ENCODE measurements at regions not wholly inside any gene's neighbourhood (a gene's known extent, or its start where the extent isn't known, plus 50 kb on each side); places are given as distances from the start of the nearest gene placed in this dataset.

DNA sequence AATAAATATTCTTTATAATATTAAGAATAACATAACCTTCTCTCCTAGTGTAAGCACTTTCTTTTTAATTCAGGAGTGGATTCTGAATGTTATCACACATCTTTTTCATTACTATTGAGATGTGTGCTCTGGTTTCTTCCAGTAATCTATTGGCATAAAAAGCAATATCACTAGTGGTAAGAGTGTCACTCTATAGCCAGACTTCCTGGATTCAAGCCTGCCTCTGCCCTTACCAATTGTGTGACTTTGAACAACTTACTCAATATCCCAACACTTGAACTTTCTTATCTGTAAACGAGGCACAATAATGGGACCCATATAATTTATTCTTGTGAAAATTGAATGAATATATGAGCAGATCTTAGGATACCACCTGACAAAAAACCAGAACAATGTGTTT lies 71.0 kb downstream of the SEM1 start:
- DNase-seq (ENCODE audit: low read depth in 4 of 4, low spot score in 1 of 4) = no peak

DNA sequence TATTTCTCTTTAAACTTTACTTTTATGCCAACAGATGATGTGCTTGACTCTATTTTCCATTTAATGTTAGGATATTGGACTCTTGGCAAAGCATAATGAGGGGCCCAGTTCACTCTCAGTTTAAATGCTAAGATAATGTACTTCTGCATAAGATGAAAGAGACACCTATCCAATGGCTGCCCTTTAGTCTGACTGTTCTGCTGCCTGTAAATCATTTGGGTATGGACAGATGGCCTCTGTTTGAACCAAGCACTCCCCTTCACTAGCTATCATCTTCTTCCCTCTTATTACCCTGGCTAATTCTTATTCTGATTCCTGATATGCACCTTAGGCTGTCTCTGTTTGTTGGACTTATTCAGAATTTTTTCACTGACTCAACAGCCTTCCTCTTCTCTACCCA lies 72.1 kb downstream of the SEM1 start:
- DNase-seq (ENCODE audit: low read depth in 4 of 4, low spot score in 1 of 4) = no peak

DNA sequence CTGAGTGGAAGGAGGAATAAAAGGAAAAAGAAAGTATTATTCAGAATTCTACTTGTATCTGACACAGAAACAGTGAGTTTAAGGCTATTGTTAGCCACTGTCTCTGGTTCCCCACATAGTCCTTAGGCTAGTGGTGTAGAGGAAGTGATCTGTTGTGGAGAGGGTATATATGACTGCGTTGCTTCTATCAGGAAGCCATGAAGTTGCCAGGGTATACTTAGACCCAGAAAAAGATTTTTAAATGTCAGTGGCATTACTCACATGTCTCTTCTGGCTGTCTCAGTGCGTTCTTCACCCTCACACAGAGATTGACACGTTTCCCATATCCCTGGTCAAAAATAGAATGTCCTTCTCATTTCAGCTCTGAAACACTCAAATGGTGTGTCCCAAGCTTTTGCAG lies 72.7 kb downstream of the SEM1 start:
- no peak for DNase-seq (ENCODE audit: low read depth in 4 of 4, low spot score in 1 of 4)

DNA sequence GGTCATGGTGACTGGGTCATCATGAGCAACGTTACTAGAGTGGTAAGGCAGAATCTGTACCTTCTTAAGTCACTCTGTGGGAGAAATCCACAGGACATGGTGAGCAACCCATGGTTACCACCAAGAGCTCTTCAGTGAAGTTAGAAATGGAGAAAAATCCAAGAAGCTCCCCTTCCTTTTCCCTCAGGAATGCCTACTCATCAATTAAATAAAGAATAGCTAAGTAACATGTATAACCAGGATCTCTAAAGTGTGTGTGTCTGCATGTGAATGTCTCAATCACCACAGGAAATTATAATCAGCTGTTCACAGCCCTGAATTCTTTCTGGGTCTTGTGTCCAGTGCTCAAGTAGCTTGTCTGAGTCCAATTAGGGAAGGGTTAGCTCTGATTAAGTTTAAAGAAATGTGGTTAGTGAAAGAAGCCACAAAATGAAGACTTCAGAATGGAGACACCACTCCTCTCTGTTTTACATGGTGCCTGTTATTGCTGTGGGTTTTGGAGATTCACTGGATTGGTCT lies 73.2 kb downstream of the SEM1 start:
- DNase-seq (ENCODE audit: low read depth in 4 of 4, low spot score in 1 of 4) = no peak

DNA sequence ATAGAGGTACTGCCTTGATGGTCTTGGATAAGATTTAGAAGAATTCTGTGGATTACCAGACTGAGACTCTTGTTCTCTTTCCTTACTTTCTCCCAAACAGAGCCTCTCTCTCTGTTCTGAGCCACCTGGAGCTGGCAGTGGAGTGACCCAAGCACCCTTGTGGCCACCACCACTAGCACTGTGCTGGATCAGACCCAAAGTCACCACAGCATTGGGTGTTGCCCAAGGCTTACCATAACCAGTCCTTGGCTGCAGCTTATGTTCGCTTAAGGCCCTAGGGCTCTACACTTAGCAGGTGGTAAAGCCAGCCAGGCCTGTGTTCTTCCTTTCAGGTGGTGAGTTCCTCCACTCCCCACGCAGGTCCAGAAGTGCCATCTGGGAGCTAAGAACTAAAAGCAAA lies 79.8 kb downstream of the SEM1 start:
- no peak for DNase-seq (ENCODE audit: low read depth in 4 of 4, low spot score in 1 of 4)

DNA sequence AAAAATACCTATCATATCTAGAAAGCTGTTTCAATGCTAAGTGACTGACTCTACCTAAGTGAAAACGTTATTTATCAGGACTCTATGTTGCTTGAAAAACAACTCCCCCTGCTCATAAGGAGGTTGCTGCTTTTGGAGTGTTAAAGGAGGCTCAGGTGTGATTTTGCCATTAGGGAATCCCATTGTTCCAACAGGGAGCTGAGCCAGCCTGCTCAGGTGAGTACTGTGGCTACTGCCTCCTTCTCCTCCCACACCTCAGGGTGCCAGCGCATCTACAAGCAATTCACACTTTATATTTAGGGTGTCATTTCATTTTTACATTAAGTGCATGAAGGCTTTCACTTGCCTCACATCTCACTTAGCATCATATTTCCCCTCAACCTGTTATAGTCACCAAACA lies 84.7 kb downstream of the SEM1 start:
- DNase-seq (ENCODE audit: low read depth in 4 of 4, low spot score in 1 of 4) = no peak

DNA sequence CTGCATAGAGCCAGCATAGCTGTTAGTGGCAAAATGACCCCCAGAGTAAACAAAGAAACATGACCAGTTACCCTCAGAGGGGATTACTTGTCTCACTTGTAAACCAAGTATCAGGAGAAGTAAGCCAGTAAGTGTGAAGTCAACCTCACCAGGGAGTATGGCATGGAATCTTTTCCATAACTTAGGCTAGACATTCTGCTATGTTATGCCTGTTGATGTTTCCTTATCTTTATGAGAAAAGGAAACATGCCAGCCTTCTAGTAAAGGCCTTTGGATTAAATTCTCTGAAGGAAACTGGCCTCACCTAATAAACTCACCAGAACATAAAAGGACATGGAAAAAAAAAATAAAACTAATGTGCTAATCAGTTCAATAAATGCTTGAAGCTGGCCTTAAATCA lies 87.7 kb downstream of the SEM1 start:
- DNase-seq (ENCODE audit: low read depth in 4 of 4, low spot score in 1 of 4) = no peak

DNA sequence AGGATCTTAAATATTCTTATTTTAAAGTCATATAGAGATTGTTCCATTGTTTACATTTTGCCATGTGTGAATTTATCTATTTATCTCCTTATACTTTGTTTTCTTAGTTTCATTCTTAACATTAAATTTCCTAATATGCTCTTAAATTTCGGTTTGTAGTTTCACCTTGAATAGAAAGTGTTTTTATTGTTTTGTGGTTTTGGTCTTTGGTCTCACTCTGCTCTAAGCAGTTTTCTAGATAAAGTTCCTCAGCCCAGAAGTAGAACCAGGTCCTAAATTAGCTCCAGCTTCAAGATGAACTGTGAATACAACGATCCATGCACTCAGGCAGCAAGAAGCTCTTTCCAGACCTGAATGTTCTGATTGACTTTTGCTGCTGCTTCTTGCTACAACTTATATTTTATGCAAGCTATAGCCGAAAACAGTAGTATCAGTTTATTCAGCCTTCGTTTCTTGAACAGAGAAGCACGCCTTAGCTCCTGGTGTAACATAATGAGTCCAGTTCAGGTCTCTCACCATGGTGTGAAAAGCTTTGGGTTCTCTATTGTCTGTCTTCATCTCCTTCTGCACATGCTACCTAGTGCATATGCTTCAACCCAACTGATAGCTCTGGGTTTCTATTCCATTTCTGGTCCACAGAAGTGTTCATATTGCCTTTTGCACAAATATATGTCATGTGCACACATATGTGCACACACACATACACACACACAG lies 95.3 kb downstream of the SEM1 start:
- DNase-seq (ENCODE audit: low read depth in 4 of 4, low spot score in 1 of 4) = no peak

DNA sequence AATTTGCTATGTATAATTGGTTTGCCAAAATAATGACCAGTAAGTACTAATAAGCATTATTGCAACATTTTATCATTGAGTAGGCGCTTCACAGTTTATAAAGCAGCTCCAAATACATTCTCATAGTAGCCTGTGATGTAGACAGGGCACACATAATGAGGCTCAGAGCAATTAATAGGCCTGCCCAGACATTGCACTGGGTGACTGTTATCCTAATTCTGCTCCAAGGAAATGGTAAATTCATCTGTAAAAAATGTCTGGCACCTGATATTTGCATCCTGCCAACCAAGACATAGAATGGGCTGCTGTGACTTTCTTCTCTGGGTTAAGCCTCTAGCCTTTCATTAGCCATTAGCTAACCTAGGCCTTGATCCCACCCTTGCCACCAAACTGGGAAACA lies 97.6 kb downstream of the SEM1 start:
- no peak for DNase-seq (ENCODE audit: low read depth in 4 of 4, low spot score in 1 of 4)

DNA sequence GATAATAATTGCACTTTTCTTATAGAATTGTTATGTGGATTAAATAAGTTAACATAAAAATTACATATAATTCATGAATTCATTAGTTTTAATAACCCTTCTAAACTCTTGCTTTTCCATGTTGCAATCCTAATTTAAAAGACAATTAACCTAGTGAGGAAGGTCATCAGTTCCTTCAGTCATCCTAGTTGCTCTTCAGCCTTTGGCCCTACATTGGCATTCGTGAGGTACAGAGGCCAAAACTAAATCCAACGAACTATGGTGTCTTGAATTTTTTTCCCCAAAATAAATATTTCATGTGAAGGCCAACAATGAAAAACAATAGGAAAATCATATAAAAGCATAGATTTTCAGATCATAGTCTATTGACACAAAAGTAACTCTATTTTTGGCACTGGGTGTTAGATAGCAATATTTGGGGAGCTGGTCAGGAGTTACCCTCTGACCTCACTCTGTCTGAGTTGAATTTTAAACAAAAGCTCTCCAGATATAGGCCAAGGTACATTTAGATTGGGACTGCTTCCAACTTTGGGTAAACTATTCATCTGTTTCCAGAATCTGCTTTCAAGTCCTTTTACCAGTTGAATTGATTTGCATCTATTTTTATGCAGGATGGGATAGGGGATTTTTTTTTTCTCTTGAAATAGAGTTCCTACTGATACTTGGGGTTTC lies 104.5 kb downstream of the SEM1 start:
- no peak for DNase-seq (ENCODE audit: low read depth in 4 of 4, low spot score in 1 of 4)

DNA sequence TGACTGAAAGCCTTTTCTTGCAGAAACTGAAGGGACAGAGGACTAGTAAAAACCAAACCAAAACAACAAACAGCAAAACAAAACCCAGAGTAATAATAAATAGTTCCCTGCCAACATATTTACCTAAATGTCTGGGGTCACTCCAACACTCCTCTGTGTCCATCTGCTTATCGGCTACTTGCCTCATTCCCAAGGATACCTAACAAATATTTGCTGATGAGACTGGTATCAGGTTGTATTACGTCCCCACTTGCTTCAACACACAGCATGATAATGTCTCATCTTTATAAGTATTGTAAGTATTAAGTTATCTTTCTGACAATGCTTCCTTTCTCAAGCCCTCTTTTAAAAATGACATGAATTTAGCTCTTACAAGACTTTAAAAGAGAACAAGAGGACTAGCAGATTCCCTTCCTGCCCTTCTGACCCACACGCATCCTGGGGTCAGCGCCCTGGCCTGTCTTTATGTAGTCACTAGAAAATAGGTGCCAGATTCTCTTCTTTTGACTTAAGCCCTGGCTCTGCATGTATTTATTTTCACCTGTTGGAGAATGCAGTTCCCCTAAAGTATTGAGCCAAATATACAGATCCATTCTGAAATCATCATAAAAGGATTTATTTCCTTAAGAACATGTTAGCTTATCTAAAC lies 110.2 kb downstream of the SEM1 start:
- no peak for DNase-seq (ENCODE audit: low read depth in 4 of 4, low spot score in 1 of 4)

DNA sequence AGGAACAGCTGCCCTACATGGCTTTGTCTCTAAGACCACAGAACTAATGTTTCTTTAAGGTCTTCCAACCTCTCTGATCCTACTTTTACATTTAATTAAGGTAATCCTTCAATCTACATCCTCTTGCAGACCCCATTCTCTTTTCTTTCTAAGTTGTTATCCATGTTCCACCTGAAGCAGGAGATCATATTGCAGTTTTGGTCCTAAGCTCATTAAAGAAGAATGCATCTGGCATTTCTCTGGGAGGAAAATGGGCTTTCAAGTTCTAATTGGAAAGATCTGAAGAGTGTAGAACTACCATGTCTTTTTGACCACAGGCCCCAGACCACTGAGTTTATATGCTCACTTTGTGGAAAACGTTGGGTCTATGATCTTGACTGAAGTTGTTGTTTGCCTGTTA lies 111.2 kb downstream of the SEM1 start:
- DNase-seq (ENCODE audit: low read depth in 4 of 4, low spot score in 1 of 4) = no peak

DNA sequence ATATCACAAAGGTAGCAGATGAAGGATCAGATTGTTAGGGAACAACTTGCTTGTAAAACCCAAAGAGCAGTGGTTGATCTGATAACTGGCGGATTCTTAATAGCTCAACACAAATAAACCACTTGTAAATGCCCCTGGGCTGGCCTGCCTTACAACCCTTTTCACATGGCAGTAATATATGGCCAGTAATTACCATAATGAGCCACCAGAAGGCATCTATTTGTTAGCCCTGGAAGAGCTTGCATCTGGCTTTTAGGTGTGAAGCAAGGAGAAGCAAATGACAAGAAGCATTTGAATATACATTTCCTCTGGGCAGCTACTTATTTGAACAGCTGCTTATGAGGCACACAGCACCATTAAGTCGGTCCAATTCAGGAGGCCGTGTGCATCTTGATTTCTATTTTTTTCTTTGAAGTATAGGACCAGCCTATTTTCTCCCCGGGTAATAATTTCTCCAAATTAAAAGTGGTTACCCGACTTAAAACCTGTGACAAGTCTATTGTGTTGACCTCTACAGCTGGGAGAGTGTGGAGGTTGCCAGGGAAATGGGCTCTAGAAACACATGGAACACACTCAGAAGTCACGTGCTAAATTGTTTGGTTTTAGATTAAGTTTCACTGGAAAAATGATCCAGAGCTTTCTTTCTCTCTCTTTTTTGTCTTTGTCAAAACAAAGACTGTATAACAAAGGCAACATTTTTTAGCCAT lies 113.4 kb downstream of the SEM1 start:
- no peak for DNase-seq (ENCODE audit: low read depth in 4 of 4, low spot score in 1 of 4)

DNA sequence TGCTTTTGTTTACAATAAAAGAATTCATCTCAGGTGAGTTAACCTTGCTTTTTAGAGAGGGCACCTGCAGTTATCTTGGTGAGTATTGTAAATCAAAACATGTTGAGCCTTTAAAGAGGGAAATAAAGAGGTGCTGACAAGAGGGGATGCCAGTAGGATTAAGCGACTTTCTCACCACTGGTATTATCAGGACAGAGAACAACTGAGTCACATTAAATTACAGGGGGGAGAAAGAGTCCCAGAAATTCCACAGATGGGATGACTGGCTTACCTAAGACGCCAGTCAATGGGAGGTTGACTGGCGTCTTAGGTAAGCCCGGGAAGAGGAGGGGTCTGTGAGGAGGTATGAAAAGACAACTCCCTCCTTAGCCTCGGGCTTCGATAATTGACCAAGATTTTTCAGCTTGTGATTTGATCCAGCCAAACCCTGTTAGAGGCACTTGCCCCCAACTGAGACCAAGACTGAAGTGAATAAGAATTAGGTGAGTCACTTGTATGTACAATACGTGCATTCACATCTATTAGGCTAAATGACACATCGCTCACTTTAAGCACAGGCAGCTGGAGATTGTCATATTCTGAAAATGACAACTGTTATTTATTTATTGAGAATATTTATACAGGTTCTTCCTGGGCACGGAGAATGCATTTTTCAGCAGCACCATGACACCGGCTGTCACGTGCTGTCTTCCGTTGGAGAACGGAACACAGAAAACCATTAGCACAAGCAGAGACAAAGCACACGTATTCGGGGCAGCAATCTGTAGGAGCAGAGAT lies 117.6 kb downstream of the SEM1 start:
- no peak for DNase-seq (ENCODE audit: low read depth in 4 of 4, low spot score in 1 of 4)

DNA sequence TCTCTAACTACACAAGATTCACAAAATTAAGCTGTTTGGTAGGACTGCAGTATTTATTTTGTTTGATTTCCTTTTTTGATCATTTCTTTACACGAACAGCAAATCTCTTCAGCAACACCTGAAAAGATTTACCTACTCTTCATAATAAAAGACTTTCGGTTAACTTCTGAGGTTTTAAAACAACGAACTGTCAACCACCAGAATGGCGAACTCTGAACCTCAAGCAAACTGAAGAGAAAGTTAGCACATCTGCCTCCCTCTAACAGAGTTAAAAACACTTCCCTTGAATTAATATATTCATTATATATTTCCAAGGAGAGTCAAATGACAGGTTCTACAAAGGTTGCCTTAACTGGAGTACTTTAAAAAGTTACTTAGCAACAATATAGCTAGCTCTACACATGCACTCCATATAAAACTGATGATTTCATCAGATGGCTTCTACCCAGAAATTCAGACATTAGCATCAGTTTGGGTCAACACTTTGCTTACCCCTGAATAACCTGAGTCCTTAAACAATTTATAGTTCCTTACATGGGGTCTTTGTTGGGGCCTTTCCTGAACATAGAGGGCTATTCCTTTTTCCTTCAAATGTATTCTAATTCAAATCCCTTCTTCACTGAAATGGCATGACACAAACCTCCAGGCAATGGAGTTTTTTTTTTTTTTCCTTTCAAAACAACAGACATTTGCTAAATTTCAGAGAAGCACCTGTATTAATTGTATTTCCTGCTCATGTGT lies 118.3 kb downstream of the SEM1 start:
- no peak for DNase-seq (ENCODE audit: low read depth in 4 of 4, low spot score in 1 of 4)

DNA sequence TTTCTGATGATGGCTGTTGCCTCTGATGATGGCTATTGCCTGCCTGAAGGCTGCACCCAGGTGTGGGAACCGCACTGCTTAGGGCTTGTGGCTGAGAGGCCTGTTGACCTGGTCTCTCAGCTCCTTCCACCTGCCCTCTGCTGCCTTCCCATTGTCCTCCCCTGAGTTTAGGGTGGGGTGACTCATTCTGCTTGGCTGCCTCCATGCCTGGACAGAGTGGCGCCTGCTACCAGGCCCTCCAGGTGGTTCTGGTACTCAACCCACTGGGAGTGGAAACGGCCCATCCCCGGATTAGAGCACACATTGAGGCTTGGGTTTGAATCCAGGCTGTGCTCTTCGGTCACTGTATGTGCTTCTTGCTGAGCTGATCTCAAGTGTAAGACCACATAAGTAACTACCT lies 120.6 kb downstream of the SEM1 start:
- no peak for DNase-seq (ENCODE audit: low read depth in 4 of 4, low spot score in 1 of 4)

DNA sequence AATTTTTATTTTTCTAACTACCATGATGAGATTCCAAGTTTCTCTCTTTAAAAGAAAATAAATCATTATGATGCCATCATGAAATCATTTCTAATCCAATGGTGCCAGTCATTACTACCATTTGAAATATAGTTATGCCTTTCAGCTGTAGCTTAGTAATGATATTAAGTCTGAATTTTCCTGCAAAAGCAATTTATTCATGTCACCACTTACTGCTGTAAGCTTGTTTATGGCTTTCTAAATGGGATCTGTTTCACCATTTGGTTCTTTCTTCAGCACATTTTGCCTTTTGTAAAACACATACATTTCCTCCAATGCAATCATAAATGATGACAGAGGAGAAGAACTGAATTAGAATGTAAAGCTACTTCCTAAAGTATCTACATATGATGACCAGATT lies 130.5 kb downstream of the SEM1 start:
- no peak for DNase-seq (ENCODE audit: low read depth in 4 of 4, low spot score in 1 of 4)

DNA sequence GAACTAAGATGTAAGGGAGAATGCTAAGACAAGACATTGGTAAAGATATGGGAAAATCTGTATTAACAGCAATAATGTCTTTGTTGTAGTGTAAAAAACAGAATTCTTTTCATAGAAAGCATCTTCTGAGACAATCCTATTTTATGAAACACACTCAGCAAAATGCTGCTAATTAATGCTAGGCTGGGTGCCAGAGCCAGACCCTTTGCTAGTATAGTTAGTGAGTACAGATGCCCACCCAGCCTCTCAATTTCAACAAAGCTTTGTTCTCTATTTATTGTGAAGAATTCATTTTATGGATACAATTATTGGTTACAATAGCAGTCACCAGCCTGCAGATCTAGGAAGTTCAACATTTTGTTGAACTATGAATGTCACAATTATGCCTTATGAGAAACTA lies 131.0 kb downstream of the SEM1 start:
- no peak for DNase-seq (ENCODE audit: low read depth in 4 of 4, low spot score in 1 of 4)

DNA sequence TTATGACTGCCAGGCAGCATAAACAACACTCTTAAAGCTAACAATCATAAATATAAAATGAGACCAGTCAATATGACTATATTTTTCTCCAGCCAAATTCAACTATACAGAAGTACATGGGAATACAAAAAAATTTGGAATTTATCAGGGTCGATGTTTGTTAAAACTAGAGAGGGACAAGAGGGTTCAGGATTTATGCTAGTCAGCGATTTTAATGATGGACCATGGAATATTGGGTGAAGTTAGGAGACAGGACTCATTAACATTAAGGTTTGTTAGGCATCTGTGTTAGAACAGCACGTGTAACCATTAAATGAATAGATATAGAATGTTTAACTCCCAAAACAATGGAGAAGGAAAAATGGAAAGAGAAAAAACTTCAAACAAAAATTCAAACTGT lies 146.2 kb downstream of the SEM1 start:
- DNase-seq (ENCODE audit: low read depth in 4 of 4, low spot score in 1 of 4) = no peak

DNA sequence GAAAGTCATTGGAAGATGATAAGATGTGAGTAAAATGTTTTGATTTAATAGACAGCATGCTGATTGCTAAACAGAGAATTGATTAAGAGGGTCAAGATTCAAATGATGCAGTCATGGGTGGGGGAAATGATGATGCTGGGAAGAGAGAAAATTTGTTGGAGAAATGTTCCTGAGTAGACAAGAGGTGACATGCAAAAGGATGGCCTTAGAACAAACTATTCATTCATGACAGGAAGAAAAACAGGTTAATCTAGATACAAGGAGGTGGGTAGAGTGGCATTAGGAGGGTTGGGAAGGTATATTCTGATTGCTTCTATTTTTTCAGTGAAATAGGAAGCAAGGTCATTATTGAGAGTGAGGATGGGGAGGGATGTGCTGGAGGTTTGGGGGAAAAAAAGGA lies 146.7 kb downstream of the SEM1 start:
- DNase-seq (ENCODE audit: low read depth in 4 of 4, low spot score in 1 of 4) = no peak

Measured in stimulated activated CD4-positive, alpha-beta T cell treated with anti-CD3 and anti-CD28 coated beads, Interleukin-1b, Interleukin-23, amount 100 ng/mL, for 24 hours (primary cell).